ENCODE measurements at regions not wholly inside any gene's neighbourhood (a gene's known extent, or its start where the extent isn't known, plus 50 kb on each side); places are given as distances from the start of the nearest gene placed in this dataset.

DNA sequence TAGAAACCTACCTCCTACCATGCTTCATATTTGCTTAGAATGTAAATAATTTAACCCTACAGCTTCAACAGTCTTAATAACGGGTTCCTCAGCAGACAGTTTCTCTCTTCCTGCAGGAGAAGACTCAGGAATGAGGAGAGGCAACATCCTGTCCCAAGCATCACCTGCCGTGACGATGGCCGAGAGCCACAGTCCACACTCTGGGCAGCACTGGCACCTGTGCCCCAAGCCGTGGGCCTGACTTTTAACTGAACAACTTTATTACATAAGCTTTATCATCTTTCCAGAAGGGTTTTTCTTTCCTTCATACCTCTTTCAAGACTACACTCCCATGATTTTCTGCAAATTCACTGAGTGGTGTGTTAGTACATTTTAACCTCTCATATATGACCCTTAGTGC, 856.0 kb downstream of the GALR1 start:
- Histone ChIP-seq H3K27ac (ENCODE audit: extremely low read length, insufficient read depth, low read length) (no peak overlapping the region), H3K9me3 (ENCODE audit: low read length) (no peaks in the 10 kb centered on the region), H3K79me2 (ENCODE audit: insufficient read depth, low read length) (no peaks in the 10 kb centered on the region), H3K4me2 (ENCODE audit: low read depth, low read length) (no peak overlapping the region), H4K20me1 (ENCODE audit: insufficient read depth, low read length) (no peaks in the 10 kb centered on the region), H3K36me3 (replicated peaks in 1 of 2; ENCODE audit: control insufficient read depth in 1 of 2, insufficient read depth in 2 of 2, low read length in 2 of 2) (no peaks in the 10 kb centered on the region), H3K4me1 (ENCODE audit: insufficient read depth, low read length) (no peaks in the 10 kb centered on the region), H3K27me3 (ENCODE audit: control insufficient read depth in 1 of 2, insufficient read depth in 2 of 2, low read length in 2 of 2) (peaks cover 0 to 3% of the 10 kb centered on the region in 2 experiments; a peak in 3 of 5 replicates), H2AFZ (ENCODE audit: low read length) (no peak overlapping the region), H3K4me3 (replicated peaks in 1 of 3; ENCODE audit: insufficient read depth in 1 of 3, low read depth in 2 of 3, low read length in 3 of 3) (no peak overlapping the region), H3K9ac (ENCODE audit: insufficient read depth, low read depth, low read length) (no peak overlapping the region)
- WGBS (ENCODE audit: low lambda C conversion rate), result 41% methylated on average over 5 of the region's 5 CpGs
- ChIA-PET CTCF (ENCODE audit: low intra/inter-chr PET ratio, low total read pairs) (no interaction called here), POLR2A (no interaction called here)
- intact Hi-C loops (cut with micrococcal nuclease; ENCODE audit: unreplicated experiment), result no loop called here
- in situ Hi-C loops (cut with HindIII; ENCODE audit: extremely low pct_ligation_motif_present, low pct_unique_long_range_greater_than_20kb), result no loop called here
- no peak for DNase-seq (ENCODE audit: low spot score)
- no peak for FAIRE-seq
- BruUV-seq (replicated peaks), result no TSS peak
- TF ChIP-seq NR2F6 (IDR thresholded peaks at IDR 0.05) (no peak), NR2F6 (CRISPR knock-in tag; IDR thresholded peaks at IDR 0.05) (no peak), KLF15 (CRISPR knock-in tag; IDR thresholded peaks at IDR 0.05; ENCODE audit: borderline replicate concordance) (no peak), ZNF468 (CRISPR knock-in tag; IDR thresholded peaks at IDR 0.05) (no peak)
- TF ChIP-seq, protein P1, sequence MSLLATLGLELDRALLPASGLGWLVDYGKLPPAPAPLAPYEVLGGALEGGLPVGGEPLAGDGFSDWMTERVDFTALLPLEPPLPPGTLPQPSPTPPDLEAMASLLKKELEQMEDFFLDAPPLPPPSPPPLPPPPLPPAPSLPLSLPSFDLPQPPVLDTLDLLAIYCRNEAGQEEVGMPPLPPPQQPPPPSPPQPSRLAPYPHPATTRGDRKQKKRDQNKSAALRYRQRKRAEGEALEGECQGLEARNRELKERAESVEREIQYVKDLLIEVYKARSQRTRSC (CRISPR knock-in tag; IDR thresholded peaks at IDR 0.05; ENCODE audit: low read depth), result no peak
- no peak for ATAC-seq

GRCh38 chr18:78106946-78107345, 857.3 kb downstream of the GALR1 start:
- peaks cover 0 to 3% of the 10 kb centered on the region in 2 experiments; a peak in 3 of 5 replicates for H3K27me3 ChIP-seq (ENCODE audit: control insufficient read depth in 1 of 2, insufficient read depth in 2 of 2, low read length in 2 of 2)
- intact Hi-C loops (cut with micrococcal nuclease; ENCODE audit: unreplicated experiment) (no loop called here), in situ Hi-C loops (cut with HindIII; ENCODE audit: extremely low pct_ligation_motif_present, low pct_unique_long_range_greater_than_20kb) (no loop called here)
- H3K4me1 ChIP-seq (ENCODE audit: insufficient read depth, low read length), result no peaks in the 10 kb centered on the region
- H3K36me3 ChIP-seq (replicated peaks in 1 of 2; ENCODE audit: control insufficient read depth in 1 of 2, insufficient read depth in 2 of 2, low read length in 2 of 2), result no peaks in the 10 kb centered on the region
- no peaks in the 10 kb centered on the region for H4K20me1 ChIP-seq (ENCODE audit: insufficient read depth, low read length)
- H3K4me3 ChIP-seq (replicated peaks in 1 of 3; ENCODE audit: insufficient read depth in 1 of 3, low read depth in 2 of 3, low read length in 3 of 3), result no peak overlapping the region
- no peak overlapping the region for H2AFZ ChIP-seq (ENCODE audit: low read length)
- no peaks in the 10 kb centered on the region for H3K79me2 ChIP-seq (ENCODE audit: insufficient read depth, low read length)
- H3K9me3 ChIP-seq (ENCODE audit: low read length), result no peaks in the 10 kb centered on the region
- DNase-seq (ENCODE audit: low spot score) (no peak), FAIRE-seq (no peak), ATAC-seq (no peak)
- POLR2A ChIA-PET, result no interaction called here
- H3K9ac ChIP-seq (ENCODE audit: insufficient read depth, low read depth, low read length), result no peak overlapping the region
- no peak for TF ChIP-seq ZNF766 (CRISPR knock-in tag; IDR thresholded peaks at IDR 0.05; ENCODE audit: borderline replicate concordance)
- no peak for TF ChIP-seq ZNF264 (CRISPR knock-in tag; IDR thresholded peaks at IDR 0.05)
- no peak for TF ChIP-seq ATF7 (IDR thresholded peaks at IDR 0.05)
- TF ChIP-seq ATF7 (CRISPR knock-in tag; IDR thresholded peaks at IDR 0.05), result no peak
- TF ChIP-seq ZNF282 (IDR thresholded peaks at IDR 0.05; ENCODE audit: partially characterized antibody), result no peak
- TF ChIP-seq MATR3 (CRISPR knock-in tag; IDR thresholded peaks at IDR 0.05), result no peak
- TF ChIP-seq, protein P2, sequence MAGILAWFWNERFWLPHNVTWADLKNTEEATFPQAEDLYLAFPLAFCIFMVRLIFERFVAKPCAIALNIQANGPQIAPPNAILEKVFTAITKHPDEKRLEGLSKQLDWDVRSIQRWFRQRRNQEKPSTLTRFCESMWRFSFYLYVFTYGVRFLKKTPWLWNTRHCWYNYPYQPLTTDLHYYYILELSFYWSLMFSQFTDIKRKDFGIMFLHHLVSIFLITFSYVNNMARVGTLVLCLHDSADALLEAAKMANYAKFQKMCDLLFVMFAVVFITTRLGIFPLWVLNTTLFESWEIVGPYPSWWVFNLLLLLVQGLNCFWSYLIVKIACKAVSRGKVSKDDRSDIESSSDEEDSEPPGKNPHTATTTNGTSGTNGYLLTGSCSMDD (CRISPR knock-in tag; IDR thresholded peaks at IDR 0.05), result no peak
- TF ChIP-seq CENPX (CRISPR knock-in tag; IDR thresholded peaks at IDR 0.05), result no peak
- no peak for TF ChIP-seq MTA3 (CRISPR knock-in tag; IDR thresholded peaks at IDR 0.05)
- CTCF ChIA-PET (ENCODE audit: low intra/inter-chr PET ratio, low total read pairs), result no interaction called here
- 71% methylated on average over 15 of the region's 15 CpGs for WGBS (ENCODE audit: low lambda C conversion rate)
- no peak overlapping the region for H3K27ac ChIP-seq (ENCODE audit: extremely low read length, insufficient read depth, low read length)
- BruUV-seq (replicated peaks), result no TSS peak
- no peak overlapping the region for H3K4me2 ChIP-seq (ENCODE audit: low read depth, low read length)

All from HepG2 (cell line).